ENCODE measurements at regions not wholly inside any gene's neighbourhood (a gene's known extent, or its start where the extent isn't known, plus 50 kb on each side); places are given as distances from the start of the nearest gene placed in this dataset.

GRCh38 chr4:171049380-171049779 is 763.8 kb upstream of the GALNTL6 start:
- H3K4me3 Mint-ChIP-seq: no peak overlapping the region
- no peak overlapping the region for H3K4me3 ChIP-seq (ENCODE audit: low read length)
- DNase-seq (no peak), ATAC-seq (no peak)
- H3K36me3 ChIP-seq (ENCODE audit: control insufficient read depth, insufficient read depth, low read length): no peaks in the 10 kb centered on the region
- no peak overlapping the region for H3K27ac Mint-ChIP-seq
- H3K4me1 Mint-ChIP-seq: no peaks in the 10 kb centered on the region
- no peaks in the 10 kb centered on the region for H3K27me3 ChIP-seq (ENCODE audit: control insufficient read depth, insufficient read depth, low read length)
- H3K9me3 ChIP-seq (ENCODE audit: control insufficient read depth, insufficient read depth, low read length): no peaks in the 10 kb centered on the region
- no peak overlapping the region for H3K27ac ChIP-seq (ENCODE audit: low read length)
- no peaks in the 10 kb centered on the region for H3K4me1 ChIP-seq (ENCODE audit: control insufficient read depth, insufficient read depth, low read length)
- peaks cover 22 to 27% of the 10 kb centered on the region in 2 donors for H3K9me3 Mint-ChIP-seq
- no peaks in the 10 kb centered on the region for H3K27me3 Mint-ChIP-seq (ENCODE audit: low read depth in 2 of 2)
- TF ChIP-seq CTCF (IDR thresholded peaks at IDR 0.05): no peak
- intact Hi-C loops (cut with micrococcal nuclease): no loop called here
- H3K36me3 Mint-ChIP-seq: no peaks in the 10 kb centered on the region
- WGBS (ENCODE audit: insufficient coverage): no CpG with 5 or more reads among the region's 1 CpG

GRCh38 chr4:171042989-171043524 is 770.1 kb upstream of the GALNTL6 start:
- no peaks in the 10 kb centered on the region for H3K27me3 ChIP-seq (ENCODE audit: control insufficient read depth, insufficient read depth, low read length)
- H3K36me3 ChIP-seq (ENCODE audit: control insufficient read depth, insufficient read depth, low read length): no peaks in the 10 kb centered on the region
- 96% methylated on average over 46 of the region's 46 CpGs for WGBS (ENCODE audit: insufficient coverage)
- no peak overlapping the region for H3K4me3 ChIP-seq (ENCODE audit: low read length)
- TF ChIP-seq CTCF (IDR thresholded peaks at IDR 0.05): no peak
- Mint-ChIP-seq H3K9me3 (peaks cover 15 to 21% of the 10 kb centered on the region in 2 donors), H3K36me3 (no peaks in the 10 kb centered on the region), H3K4me3 (no peak overlapping the region), H3K27me3 (ENCODE audit: low read depth in 2 of 2) (no peaks in the 10 kb centered on the region), H3K27ac (no peak overlapping the region), H3K4me1 (no peaks in the 10 kb centered on the region)
- intact Hi-C loops (cut with micrococcal nuclease): no loop called here
- no peak for DNase-seq
- ATAC-seq: no peak
- H3K9me3 ChIP-seq (ENCODE audit: control insufficient read depth, insufficient read depth, low read length): peaks cover 3% of the 10 kb centered on the region
- no peak overlapping the region for H3K27ac ChIP-seq (ENCODE audit: low read length)
- H3K4me1 ChIP-seq (ENCODE audit: control insufficient read depth, insufficient read depth, low read length): no peaks in the 10 kb centered on the region

GRCh38 chr4:171035909-171036308 is 777.3 kb upstream of the GALNTL6 start:
- Mint-ChIP-seq H3K9me3 (peaks cover 7 to 19% of the 10 kb centered on the region in 2 donors), H3K27ac (no peak overlapping the region), H3K4me1 (no peaks in the 10 kb centered on the region), H3K4me3 (no peak overlapping the region), H3K27me3 (ENCODE audit: low read depth in 2 of 2) (no peaks in the 10 kb centered on the region), H3K36me3 (no peaks in the 10 kb centered on the region)
- Histone ChIP-seq H3K9me3 (ENCODE audit: control insufficient read depth, insufficient read depth, low read length) (no peaks in the 10 kb centered on the region), H3K27ac (ENCODE audit: low read length) (no peak overlapping the region), H3K36me3 (ENCODE audit: control insufficient read depth, insufficient read depth, low read length) (no peaks in the 10 kb centered on the region), H3K4me3 (ENCODE audit: low read length) (no peak overlapping the region), H3K4me1 (ENCODE audit: control insufficient read depth, insufficient read depth, low read length) (no peaks in the 10 kb centered on the region), H3K27me3 (ENCODE audit: control insufficient read depth, insufficient read depth, low read length) (no peaks in the 10 kb centered on the region)
- intact Hi-C loops (cut with micrococcal nuclease): no loop called here
- DNase-seq (no peak), ATAC-seq (no peak)
- TF ChIP-seq CTCF (IDR thresholded peaks at IDR 0.05): no peak
- WGBS (ENCODE audit: insufficient coverage): 83% methylated on average over 1 of the region's 3 CpGs

- Mint-ChIP-seq H3K4me1 (no peaks in the 10 kb centered on the region), H3K27ac (no peak overlapping the region), H3K9me3 (peaks cover 4 to 18% of the 10 kb centered on the region in 2 donors), H3K4me3 (no peak overlapping the region), H3K36me3 (no peaks in the 10 kb centered on the region), H3K27me3 (ENCODE audit: low read depth in 2 of 2) (no peaks in the 10 kb centered on the region)
- no peak for DNase-seq
- no peak for TF ChIP-seq CTCF (IDR thresholded peaks at IDR 0.05)
- Histone ChIP-seq H3K36me3 (ENCODE audit: control insufficient read depth, insufficient read depth, low read length) (no peaks in the 10 kb centered on the region), H3K4me3 (ENCODE audit: low read length) (no peak overlapping the region), H3K27me3 (ENCODE audit: control insufficient read depth, insufficient read depth, low read length) (no peaks in the 10 kb centered on the region), H3K27ac (ENCODE audit: low read length) (no peak overlapping the region), H3K9me3 (ENCODE audit: control insufficient read depth, insufficient read depth, low read length) (no peaks in the 10 kb centered on the region), H3K4me1 (ENCODE audit: control insufficient read depth, insufficient read depth, low read length) (no peaks in the 10 kb centered on the region)
- no peak for ATAC-seq
- intact Hi-C loops (cut with micrococcal nuclease): no loop called here
- 62% methylated on average over 1 of the region's 1 CpG for WGBS (ENCODE audit: insufficient coverage)
Measured at GRCh38 chr4:171031338-171031737, 781.9 kb upstream of the GALNTL6 start.
